ENCODE measurements at regions not wholly inside any gene's neighbourhood (a gene's known extent, or its start where the extent isn't known, plus 50 kb on each side); places are given as distances from the start of the nearest gene placed in this dataset.

DNA sequence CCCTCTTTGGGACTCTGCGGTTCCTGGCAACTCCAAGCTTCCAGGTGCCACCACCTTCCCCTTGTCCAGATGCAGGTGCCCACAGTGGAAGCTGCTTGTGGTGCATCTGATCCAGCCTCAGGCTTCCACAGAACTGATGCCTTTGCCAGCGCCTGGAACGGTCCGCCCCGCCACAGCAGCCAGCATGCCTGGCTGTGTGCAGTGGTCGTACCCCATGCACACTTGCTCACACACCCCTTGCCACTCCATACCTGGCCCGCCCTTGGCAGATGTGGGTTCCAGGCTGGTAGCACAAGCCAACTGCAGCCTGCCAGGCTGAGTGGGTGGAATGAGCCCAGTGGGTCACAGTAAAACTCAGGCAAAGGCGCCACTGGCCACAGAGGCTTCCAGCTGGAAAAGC lies 240.5 kb downstream of the PPP4R3C start:
- CTCF ChIA-PET = no interaction called here
- no TSS peak for BruUV-seq (replicated peaks)
- no peaks in the 10 kb centered on the region for H3K4me1 ChIP-seq (ENCODE audit: control insufficient read depth, insufficient read depth, low read length)
- ATAC-seq = no peak
- intact Hi-C loops (cut with micrococcal nuclease; ENCODE audit: unreplicated experiment) (no loop called here), in situ Hi-C loops (cut with MboI) (no loop called here)
- no peaks in the 10 kb centered on the region for H3K36me3 ChIP-seq (ENCODE audit: control insufficient read depth in 2 of 2, insufficient read depth in 2 of 2, low read length in 1 of 2)
- no peak for DNase-seq (ENCODE audit: low read depth, low spot score)
- no peaks in the 10 kb centered on the region for H4K20me1 ChIP-seq (ENCODE audit: control insufficient read depth, insufficient read depth)
- H3K27me3 ChIP-seq (replicated peaks in 1 of 2; ENCODE audit: control insufficient read depth in 2 of 2, insufficient read depth in 2 of 2, low read length in 1 of 2) = no peaks in the 10 kb centered on the region
- no peak overlapping the region for H3K4me3 ChIP-seq
- H3K9ac ChIP-seq (ENCODE audit: control insufficient read depth, insufficient read depth, low read length) = no peak overlapping the region
- no peaks in the 10 kb centered on the region for H3K9me3 ChIP-seq (replicated peaks; ENCODE audit: control insufficient read depth, insufficient read depth, low read length)
- 68% methylated on average over 8 of the region's 8 CpGs for WGBS (ENCODE audit: insufficient coverage, insufficient replicate concordance, low lambda C conversion rate, missing lambda C conversion rate)
- POLR2A ChIA-PET = no interaction called here
- H3K79me2 ChIP-seq (ENCODE audit: control insufficient read depth, insufficient read depth, low read length) = no peaks in the 10 kb centered on the region
- H3K4me2 ChIP-seq (ENCODE audit: control insufficient read depth, insufficient read depth) = no peak overlapping the region
- RAD21 ChIA-PET (ENCODE audit: unreplicated experiment) = no interaction called here
- no peak for FAIRE-seq
- H3K27ac ChIP-seq (ENCODE audit: control insufficient read depth, insufficient read depth) = no peak overlapping the region
- no peak overlapping the region for H2AFZ ChIP-seq (ENCODE audit: control insufficient read depth, low read depth, low read length)
- SMC1A ChIA-PET (ENCODE audit: uncharacterized antibody, unreplicated experiment) = interaction anchor here (1.3 kb wide), 1 partner anchor 15 kb away, joined by 3 read pairs; no protein-coding TSS in a partner anchor
- TF ChIP-seq ATF7 (IDR thresholded peaks at IDR 0.05; ENCODE audit: low read depth) = no peak
- TF ChIP-seq, protein P1, sequence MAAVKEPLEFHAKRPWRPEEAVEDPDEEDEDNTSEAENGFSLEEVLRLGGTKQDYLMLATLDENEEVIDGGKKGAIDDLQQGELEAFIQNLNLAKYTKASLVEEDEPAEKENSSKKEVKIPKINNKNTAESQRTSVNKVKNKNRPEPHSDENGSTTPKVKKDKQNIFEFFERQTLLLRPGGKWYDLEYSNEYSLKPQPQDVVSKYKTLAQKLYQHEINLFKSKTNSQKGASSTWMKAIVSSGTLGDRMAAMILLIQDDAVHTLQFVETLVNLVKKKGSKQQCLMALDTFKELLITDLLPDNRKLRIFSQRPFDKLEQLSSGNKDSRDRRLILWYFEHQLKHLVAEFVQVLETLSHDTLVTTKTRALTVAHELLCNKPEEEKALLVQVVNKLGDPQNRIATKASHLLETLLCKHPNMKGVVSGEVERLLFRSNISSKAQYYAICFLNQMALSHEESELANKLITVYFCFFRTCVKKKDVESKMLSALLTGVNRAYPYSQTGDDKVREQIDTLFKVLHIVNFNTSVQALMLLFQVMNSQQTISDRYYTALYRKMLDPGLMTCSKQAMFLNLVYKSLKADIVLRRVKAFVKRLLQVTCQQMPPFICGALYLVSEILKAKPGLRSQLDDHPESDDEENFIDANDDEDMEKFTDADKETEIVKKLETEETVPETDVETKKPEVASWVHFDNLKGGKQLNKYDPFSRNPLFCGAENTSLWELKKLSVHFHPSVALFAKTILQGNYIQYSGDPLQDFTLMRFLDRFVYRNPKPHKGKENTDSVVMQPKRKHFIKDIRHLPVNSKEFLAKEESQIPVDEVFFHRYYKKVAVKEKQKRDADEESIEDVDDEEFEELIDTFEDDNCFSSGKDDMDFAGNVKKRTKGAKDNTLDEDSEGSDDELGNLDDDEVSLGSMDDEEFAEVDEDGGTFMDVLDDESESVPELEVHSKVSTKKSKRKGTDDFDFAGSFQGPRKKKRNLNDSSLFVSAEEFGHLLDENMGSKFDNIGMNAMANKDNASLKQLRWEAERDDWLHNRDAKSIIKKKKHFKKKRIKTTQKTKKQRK (IDR thresholded peaks at IDR 0.05; ENCODE audit: low read depth, low read length) = no peak
- TF ChIP-seq PAX5 (IDR thresholded peaks at IDR 0.05; ENCODE audit: borderline replicate concordance, low read depth, low read length) = no peak
- TF ChIP-seq, protein P2, sequence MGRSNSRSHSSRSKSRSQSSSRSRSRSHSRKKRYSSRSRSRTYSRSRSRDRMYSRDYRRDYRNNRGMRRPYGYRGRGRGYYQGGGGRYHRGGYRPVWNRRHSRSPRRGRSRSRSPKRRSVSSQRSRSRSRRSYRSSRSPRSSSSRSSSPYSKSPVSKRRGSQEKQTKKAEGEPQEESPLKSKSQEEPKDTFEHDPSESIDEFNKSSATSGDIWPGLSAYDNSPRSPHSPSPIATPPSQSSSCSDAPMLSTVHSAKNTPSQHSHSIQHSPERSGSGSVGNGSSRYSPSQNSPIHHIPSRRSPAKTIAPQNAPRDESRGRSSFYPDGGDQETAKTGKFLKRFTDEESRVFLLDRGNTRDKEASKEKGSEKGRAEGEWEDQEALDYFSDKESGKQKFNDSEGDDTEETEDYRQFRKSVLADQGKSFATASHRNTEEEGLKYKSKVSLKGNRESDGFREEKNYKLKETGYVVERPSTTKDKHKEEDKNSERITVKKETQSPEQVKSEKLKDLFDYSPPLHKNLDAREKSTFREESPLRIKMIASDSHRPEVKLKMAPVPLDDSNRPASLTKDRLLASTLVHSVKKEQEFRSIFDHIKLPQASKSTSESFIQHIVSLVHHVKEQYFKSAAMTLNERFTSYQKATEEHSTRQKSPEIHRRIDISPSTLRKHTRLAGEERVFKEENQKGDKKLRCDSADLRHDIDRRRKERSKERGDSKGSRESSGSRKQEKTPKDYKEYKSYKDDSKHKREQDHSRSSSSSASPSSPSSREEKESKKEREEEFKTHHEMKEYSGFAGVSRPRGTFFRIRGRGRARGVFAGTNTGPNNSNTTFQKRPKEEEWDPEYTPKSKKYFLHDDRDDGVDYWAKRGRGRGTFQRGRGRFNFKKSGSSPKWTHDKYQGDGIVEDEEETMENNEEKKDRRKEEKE (IDR thresholded peaks at IDR 0.05) = no peak
- no peak for TF ChIP-seq POU2F2 (IDR thresholded peaks at IDR 0.05; ENCODE audit: borderline replicate concordance, low read depth, low read length)
- TF ChIP-seq SMC3 (IDR thresholded peaks at IDR 0.05; ENCODE audit: borderline replicate concordance, low read length) = no peak
- TF ChIP-seq TARDBP (IDR thresholded peaks at IDR 0.05; ENCODE audit: borderline replicate concordance) = no peak
- no peak for TF ChIP-seq SREBF2 (IDR thresholded peaks at IDR 0.05; ENCODE audit: low read length)
- TF ChIP-seq NFYA (IDR thresholded peaks at IDR 0.05; ENCODE audit: borderline replicate concordance, low read depth, low read length) = no peak
- no peak for TF ChIP-seq E2F8 (IDR thresholded peaks at IDR 0.05; ENCODE audit: low read depth, partially characterized antibody)
- TF ChIP-seq, protein P3, sequence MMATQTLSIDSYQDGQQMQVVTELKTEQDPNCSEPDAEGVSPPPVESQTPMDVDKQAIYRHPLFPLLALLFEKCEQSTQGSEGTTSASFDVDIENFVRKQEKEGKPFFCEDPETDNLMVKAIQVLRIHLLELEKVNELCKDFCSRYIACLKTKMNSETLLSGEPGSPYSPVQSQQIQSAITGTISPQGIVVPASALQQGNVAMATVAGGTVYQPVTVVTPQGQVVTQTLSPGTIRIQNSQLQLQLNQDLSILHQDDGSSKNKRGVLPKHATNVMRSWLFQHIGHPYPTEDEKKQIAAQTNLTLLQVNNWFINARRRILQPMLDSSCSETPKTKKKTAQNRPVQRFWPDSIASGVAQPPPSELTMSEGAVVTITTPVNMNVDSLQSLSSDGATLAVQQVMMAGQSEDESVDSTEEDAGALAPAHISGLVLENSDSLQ (IDR thresholded peaks at IDR 0.05) = no peak
- TF ChIP-seq, protein P4, sequence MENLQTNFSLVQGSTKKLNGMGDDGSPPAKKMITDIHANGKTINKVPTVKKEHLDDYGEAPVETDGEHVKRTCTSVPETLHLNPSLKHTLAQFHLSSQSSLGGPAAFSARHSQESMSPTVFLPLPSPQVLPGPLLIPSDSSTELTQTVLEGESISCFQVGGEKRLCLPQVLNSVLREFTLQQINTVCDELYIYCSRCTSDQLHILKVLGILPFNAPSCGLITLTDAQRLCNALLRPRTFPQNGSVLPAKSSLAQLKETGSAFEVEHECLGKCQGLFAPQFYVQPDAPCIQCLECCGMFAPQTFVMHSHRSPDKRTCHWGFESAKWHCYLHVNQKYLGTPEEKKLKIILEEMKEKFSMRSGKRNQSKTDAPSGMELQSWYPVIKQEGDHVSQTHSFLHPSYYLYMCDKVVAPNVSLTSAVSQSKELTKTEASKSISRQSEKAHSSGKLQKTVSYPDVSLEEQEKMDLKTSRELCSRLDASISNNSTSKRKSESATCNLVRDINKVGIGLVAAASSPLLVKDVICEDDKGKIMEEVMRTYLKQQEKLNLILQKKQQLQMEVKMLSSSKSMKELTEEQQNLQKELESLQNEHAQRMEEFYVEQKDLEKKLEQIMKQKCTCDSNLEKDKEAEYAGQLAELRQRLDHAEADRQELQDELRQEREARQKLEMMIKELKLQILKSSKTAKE (IDR thresholded peaks at IDR 0.05; ENCODE audit: low read depth, poor library complexity, severe bottlenecking) = no peak

Data from GM12878 (cell line).